ENCODE measurements at regions not wholly inside any gene's neighbourhood (a gene's known extent, or its start where the extent isn't known, plus 50 kb on each side); places are given as distances from the start of the nearest gene placed in this dataset.

DNA sequence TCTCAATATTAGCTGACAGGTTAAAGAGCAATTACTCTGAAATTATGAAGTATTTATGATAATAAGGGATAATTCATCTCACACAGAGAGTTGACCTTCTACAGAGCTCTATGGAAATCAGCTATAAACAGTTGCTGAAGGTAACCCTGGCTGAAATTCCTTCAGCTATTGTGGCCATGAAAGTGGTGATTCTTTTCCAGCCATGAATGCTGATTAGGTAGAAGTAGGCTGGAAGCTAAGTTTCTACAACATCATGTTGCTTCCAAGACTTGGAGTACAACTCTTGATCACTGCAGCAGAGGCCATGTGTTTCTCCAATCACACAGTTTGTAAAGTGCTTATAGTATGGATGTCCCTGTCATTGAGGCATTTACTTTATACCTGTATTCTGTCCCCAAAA lies 2128.9 kb downstream of the MRPL39 start:
- ChIA-PET CTCF (interaction anchor here (0.5 kb wide), 1 partner anchor 9 kb away, joined by 3 read pairs; no protein-coding TSS in a partner anchor), POLR2A (ENCODE audit: unreplicated experiment) (no interaction called here)
- Histone ChIP-seq H2BK5ac (ENCODE audit: low read depth, low read length, poor library complexity, severe bottlenecking) (no peak overlapping the region), H4K8ac (ENCODE audit: low read depth in 2 of 2, low read length in 2 of 2) (no peak overlapping the region), H2AK9ac (replicated peaks; ENCODE audit: low read depth, low read length, poor library complexity) (no peak overlapping the region), H3K14ac (replicated peaks; ENCODE audit: low read depth, low read length) (no peak overlapping the region), H3K9ac (ENCODE audit: low read depth, low read length) (no peak overlapping the region), H2AK5ac (ENCODE audit: low read depth, low read length) (no peak overlapping the region), H2BK120ac (ENCODE audit: low read depth, low read length) (no peak overlapping the region), H3K4me3 (ENCODE audit: insufficient read depth, low read depth, low read length) (no peak overlapping the region), H3K27me3 (ENCODE audit: control insufficient read depth, insufficient read depth, low read length) (no peaks in the 10 kb centered on the region), H4K20me1 (ENCODE audit: insufficient read depth, low read length) (no peaks in the 10 kb centered on the region), H2BK20ac (ENCODE audit: low read depth, low read length) (no peak overlapping the region), H3K79me1 (ENCODE audit: low read depth in 1 of 2, low read length in 2 of 2) (no peaks in the 10 kb centered on the region), H4K91ac (ENCODE audit: insufficient read depth, low read depth, low read length) (no peak overlapping the region), H3K9me3 (ENCODE audit: control insufficient read depth, insufficient read depth, low read length) (peaks cover 8% of the 10 kb centered on the region), H3K18ac (ENCODE audit: low read depth, low read length) (no peak overlapping the region), H2AFZ (replicated peaks; ENCODE audit: low read length, poor library complexity) (no peak overlapping the region), H3K4ac (ENCODE audit: low read depth, low read length) (no peak overlapping the region), H3K4me1 (ENCODE audit: control insufficient read depth, insufficient read depth, low read length) (no peaks in the 10 kb centered on the region), H3K9me1 (ENCODE audit: insufficient read depth, low read length) (no peaks in the 10 kb centered on the region), H4K5ac (ENCODE audit: low read depth, low read length) (no peak overlapping the region), H3K23ac (ENCODE audit: low read depth, low read length) (no peak overlapping the region), H3K36me3 (ENCODE audit: control insufficient read depth, insufficient read depth, low read length) (no peaks in the 10 kb centered on the region), H3K27ac (ENCODE audit: insufficient read depth, low read length) (no peak overlapping the region), H3K4me2 (ENCODE audit: low read depth, low read length) (no peak overlapping the region), H2BK15ac (ENCODE audit: low read depth, low read length) (no peak overlapping the region), H3K56ac (ENCODE audit: extremely low read depth, insufficient read depth, low read length) (no peak overlapping the region)
- BruUV-seq (replicated peaks), result no TSS peak
- in situ Hi-C loops (cut with MboI; ENCODE audit: low sequenced_read_pairs), result no loop called here
- TF ChIP-seq MAZ (IDR thresholded peaks at IDR 0.05; ENCODE audit: borderline replicate concordance, low read depth, low read length) (no peak), NFE2L2 (IDR thresholded peaks at IDR 0.05; ENCODE audit: low read depth, low read length) (no peak), CHD1 (IDR thresholded peaks at IDR 0.05; ENCODE audit: low read depth, low read length) (no peak), CEBPB (IDR thresholded peaks at IDR 0.05; ENCODE audit: low read depth, low read length) (no peak), MXI1 (IDR thresholded peaks at IDR 0.05; ENCODE audit: borderline replicate concordance, low read depth, low read length) (no peak), POLR2A (IDR thresholded peaks at IDR 0.05; ENCODE audit: low read depth, low read length) (no peak), MAFK (IDR thresholded peaks at IDR 0.05; ENCODE audit: low read depth, low read length) (no peak), BHLHE40 (IDR thresholded peaks at IDR 0.05; ENCODE audit: low read depth, low read length) (no peak), RAD21 (IDR thresholded peaks at IDR 0.05; ENCODE audit: low read length) (no peak), RFX5 (IDR thresholded peaks at IDR 0.05; ENCODE audit: low read depth, low read length) (no peak), RCOR1 (IDR thresholded peaks at IDR 0.05; ENCODE audit: insufficient replicate concordance, low read length) (no peak), SMC3 (IDR thresholded peaks at IDR 0.05; ENCODE audit: low read depth, low read length) (no peak), USF2 (IDR thresholded peaks at IDR 0.05; ENCODE audit: low read depth, low read length) (no peak), FOS (IDR thresholded peaks at IDR 0.05; ENCODE audit: low read depth, low read length) (no peak)
- TF ChIP-seq, protein P1, sequence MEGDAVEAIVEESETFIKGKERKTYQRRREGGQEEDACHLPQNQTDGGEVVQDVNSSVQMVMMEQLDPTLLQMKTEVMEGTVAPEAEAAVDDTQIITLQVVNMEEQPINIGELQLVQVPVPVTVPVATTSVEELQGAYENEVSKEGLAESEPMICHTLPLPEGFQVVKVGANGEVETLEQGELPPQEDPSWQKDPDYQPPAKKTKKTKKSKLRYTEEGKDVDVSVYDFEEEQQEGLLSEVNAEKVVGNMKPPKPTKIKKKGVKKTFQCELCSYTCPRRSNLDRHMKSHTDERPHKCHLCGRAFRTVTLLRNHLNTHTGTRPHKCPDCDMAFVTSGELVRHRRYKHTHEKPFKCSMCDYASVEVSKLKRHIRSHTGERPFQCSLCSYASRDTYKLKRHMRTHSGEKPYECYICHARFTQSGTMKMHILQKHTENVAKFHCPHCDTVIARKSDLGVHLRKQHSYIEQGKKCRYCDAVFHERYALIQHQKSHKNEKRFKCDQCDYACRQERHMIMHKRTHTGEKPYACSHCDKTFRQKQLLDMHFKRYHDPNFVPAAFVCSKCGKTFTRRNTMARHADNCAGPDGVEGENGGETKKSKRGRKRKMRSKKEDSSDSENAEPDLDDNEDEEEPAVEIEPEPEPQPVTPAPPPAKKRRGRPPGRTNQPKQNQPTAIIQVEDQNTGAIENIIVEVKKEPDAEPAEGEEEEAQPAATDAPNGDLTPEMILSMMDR (conservative IDR thresholded peaks at IDR 0.05; ENCODE audit: low read depth, low read length), result no peak
- TF ChIP-seq, protein P2, sequence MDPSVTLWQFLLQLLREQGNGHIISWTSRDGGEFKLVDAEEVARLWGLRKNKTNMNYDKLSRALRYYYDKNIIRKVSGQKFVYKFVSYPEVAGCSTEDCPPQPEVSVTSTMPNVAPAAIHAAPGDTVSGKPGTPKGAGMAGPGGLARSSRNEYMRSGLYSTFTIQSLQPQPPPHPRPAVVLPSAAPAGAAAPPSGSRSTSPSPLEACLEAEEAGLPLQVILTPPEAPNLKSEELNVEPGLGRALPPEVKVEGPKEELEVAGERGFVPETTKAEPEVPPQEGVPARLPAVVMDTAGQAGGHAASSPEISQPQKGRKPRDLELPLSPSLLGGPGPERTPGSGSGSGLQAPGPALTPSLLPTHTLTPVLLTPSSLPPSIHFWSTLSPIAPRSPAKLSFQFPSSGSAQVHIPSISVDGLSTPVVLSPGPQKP (IDR thresholded peaks at IDR 0.05; ENCODE audit: borderline replicate concordance, low read depth, low read length), result no peak
- dilution Hi-C loops (cut with HindIII; ENCODE audit: low sequenced_read_pairs, unreplicated experiment), result no loop called here
- intact Hi-C loops (cut with micrococcal nuclease), result no loop called here
- DNase-seq, result no peak
- ATAC-seq (ENCODE audit: low read depth), result no peak

All from IMR-90 (cell line).